ENCODE measurements at regions not wholly inside any gene's neighbourhood (a gene's known extent, or its start where the extent isn't known, plus 50 kb on each side); places are given as distances from the start of the nearest gene placed in this dataset.

- TF ChIP-seq POLR2AphosphoS5 (IDR thresholded peaks at IDR 0.05) (no peak), CTCF (IDR thresholded peaks at IDR 0.05) (no peak), POLR2A (IDR thresholded peaks at IDR 0.05) (no peak)
These were observed 274.6 kb upstream of the ESRRG start for GRCh38 chr1:216997831-216998230.
